NK-92 treated with Interleukin-12 subunit alpha and Interleukin-12 subunit beta, amount 100 ng/mL, for 24 hours (cell line): ENCODE measurements at regions not wholly inside any gene's neighbourhood (a gene's known extent, or its start where the extent isn't known, plus 50 kb on each side); places are given as distances from the start of the nearest gene placed in this dataset.
"Not testable (repeated sequence)": the region's sequence is repeated elsewhere in the genome, so short reads cannot be mapped to it uniquely, and the experiment has no call there.

Source experiments
- DNase-seq: peaks from one replicate; lab custom pipeline; 2025; lab: John Stamatoyannopoulos, UW

DNA sequence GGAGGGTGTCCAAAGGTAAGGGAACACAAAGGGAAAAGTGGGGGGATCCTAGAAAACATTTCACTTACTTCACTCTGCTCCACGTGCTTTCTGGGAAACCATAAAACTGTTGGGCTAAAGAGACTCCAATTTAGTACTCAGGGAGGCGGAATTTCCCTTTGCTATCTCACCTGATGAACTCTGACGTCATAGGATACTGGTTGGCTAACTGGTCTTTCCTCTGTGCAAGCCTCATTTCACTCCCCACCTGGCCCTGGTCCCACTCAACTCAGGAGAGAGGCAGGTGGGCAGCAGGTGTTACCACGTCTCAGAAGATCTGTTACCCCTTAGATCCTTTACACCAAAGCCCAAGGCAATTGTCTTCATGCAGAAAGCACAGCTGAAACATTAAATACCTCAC lies 51.8 kb upstream of the PMAIP1 start:
- no peak for DNase-seq

DNA sequence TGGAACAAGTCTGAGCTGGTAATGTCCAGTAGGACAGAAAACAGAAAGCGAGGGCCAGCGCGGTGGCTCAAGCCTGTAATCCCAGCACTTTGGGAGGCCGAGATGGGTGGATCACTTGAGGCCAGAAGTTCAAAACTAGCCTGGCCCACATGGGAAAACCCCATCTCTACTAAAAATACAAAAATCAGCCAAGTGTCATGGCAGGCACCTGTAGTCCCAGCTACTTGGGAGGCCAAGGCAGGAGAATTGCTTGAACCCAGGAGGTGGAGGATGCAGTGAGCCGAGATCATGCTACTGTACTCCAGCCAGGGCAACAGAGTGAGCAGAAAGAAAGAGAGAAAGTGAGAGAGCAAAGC lies 52.3 kb upstream of the PMAIP1 start:
- DNase-seq = not testable (repeated sequence)

GRCh38 chr18:59846814-59847490 lies 52.8 kb upstream of the PMAIP1 start:
- no peak for DNase-seq

DNA sequence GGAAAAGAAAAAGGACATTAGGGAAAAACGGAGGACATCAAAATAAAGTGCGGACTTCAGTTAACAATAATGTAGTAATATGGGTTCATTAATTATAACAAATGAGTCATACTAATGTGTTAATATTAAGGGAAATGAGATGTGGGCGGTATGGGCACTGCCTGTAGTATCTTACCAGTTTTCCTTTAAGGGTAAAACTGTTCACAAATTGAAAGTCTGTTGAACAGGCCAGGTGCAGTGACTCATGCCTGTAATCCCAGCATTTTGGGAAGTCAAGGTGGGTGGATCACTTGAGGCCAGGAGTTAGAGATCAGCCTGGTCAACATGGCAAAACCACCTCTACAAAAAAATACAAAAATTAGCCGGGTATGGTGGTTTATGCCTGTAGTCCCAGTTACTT lies 56.8 kb upstream of the PMAIP1 start:
- DNase-seq = no peak

- DNase-seq = no peak
These were observed 59.7 kb upstream of the PMAIP1 start for GRCh38 chr18:59839931-59840685.

- no peak for DNase-seq
These were observed 60.5 kb upstream of the PMAIP1 start for GRCh38 chr18:59839246-59839645.

- DNase-seq = no peak
These were observed 62.2 kb upstream of the PMAIP1 start for GRCh38 chr18:59837586-59837985.

- DNase-seq = no peak
These were observed 64.0 kb upstream of the PMAIP1 start for GRCh38 chr18:59835605-59836379.

DNA sequence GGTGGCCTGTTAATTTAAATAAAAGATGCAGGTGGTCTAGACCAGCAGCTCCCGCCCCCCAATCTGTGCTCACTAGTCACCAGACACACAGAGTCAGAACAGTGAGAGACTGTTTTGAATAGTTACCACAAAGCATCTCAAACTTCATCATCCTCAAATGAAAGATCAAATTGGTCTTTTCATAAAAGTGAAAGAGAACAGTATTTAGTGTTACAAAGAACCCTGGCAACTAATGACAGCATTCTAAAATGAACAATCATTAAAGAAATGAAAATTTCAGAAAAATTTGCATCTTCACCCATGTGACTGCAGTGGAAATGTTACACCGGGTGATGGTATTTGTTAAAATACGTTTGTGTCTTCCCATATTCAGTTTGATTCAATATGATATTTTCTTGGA lies 65.5 kb upstream of the PMAIP1 start:
- DNase-seq = no peak

DNA sequence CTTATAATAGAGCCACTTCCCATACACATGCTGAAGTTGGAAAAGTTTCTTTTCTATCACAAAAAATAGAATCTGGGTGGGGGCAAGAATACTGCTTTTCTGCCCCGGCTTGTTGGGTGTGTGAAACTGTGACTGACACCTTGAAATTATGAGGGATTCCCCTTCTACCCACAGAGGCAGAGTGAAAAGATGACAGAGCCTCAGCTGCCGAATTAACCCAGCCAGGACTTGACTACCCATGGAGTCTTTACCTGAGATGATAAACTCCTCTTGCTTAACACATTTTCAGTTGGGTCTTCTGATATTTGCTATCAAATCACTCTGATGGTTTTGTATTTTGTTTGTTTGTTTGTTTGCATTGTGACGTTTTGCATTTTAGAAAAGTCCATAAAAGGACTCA lies 66.0 kb upstream of the PMAIP1 start:
- DNase-seq = no peak

DNA sequence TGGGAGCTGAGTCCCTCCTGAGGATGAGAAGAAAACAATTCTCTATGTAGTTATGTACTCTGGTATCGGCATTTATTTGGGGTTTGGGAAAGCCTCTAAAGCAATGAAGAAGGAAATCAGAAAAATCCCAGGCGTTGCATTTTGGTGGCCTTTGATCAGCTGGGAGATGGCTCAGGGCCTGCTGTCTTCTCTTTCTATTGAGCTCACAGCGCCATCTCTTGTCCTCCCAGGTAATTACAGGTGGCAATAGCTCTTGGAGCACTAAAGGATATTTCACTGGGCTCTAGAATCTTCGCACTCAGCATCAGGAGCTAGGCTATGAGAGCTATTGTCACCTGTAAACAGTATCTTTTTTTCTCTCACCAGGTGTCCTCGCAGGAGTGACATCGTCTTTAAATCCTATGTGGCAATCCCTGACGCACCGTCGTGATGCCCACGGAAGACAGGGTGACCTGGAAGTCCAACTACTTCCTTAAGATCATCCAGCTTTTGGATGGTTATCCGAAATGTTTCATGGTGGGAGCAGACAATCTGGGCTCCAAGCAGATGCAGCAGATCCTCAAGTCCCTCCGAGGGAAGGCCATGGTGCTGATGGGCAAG lies 76.1 kb upstream of the PMAIP1 start:
- peak; percentile 12 for DNase-seq

DNA sequence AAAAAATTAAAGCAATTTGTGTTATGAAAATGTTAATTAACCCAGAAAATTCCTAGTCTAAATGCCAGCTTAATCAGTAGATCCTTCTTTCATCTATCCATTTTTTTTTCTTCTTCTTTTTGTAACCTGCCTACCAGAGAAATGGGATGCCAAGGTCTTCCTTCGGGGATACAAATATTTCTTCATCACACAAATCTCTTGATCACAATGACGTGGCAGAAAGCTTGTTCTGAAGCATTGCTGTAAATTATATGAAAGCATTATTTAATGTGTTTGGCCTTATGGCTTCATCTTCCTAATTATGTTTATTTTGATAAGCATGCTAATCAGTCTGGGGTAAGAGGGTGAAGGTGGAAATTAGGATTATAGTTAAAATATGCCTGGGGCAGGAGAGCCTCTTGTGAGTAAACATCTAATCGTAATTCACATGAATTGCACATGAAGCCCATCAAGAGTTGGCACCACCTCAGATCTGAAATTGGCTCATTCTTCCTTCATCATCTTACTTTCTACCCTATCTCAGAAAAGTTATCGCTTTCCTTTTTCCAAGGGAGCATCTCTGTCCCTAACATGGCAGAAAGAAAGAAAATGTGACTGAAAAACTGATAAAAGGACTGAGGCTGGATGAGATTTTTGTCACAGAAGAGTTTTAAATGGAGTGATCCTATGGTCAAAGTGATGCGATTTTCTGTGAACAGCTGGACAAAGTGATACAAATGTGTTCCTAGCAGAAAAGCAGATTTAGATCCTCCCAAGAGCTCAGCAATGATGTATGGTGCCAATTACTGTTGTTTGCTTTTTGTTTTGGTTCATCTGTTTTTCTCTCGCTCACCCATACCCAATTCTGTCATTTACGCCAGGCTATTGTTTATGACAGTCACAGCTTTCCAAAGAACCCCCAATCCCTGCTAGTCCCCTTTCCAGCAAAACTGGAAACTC lies 76.9 kb upstream of the PMAIP1 start:
- DNase-seq = no peak

DNA sequence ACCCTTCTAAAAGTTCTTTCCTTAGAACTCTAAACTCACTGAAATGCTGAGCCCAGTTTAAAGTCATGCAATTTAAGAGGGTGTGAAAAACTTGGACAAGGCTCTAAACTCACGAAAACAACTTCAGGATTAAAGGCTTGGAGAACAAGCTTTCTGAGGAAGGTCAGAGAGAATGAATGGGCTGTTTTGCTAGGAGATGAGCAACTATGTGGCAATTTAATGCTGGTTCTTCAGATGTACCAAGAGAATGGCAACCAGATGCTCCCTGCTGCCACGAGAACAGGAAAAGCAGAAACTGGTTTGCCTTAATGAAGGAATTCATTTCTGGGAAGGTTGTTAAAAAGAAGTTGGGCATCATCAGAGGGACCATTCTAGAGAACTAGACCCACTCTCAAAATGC lies 77.8 kb upstream of the PMAIP1 start:
- no peak for DNase-seq

GRCh38 chr18:59820663-59821062 lies 79.1 kb upstream of the PMAIP1 start:
- DNase-seq = no peak

DNA sequence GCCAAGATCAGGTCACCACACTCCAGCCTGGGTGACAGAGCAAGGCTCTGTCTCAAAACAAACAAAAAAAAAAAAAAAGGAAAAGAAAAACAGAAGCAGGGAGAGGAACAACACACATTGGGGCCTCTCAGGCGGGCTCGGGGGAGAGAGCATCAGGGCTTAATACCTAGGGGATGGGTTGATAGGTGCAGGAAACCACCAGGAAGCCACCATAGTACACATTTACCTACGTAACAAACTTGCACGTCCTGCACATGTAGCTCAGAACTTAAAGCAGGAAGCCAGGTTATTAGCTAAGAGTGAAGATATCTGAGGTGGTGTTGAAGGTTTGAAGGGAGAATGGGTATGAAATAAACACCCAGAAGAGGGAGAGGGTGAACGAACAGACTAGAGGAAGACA lies 81.0 kb upstream of the PMAIP1 start:
- no peak for DNase-seq

DNA sequence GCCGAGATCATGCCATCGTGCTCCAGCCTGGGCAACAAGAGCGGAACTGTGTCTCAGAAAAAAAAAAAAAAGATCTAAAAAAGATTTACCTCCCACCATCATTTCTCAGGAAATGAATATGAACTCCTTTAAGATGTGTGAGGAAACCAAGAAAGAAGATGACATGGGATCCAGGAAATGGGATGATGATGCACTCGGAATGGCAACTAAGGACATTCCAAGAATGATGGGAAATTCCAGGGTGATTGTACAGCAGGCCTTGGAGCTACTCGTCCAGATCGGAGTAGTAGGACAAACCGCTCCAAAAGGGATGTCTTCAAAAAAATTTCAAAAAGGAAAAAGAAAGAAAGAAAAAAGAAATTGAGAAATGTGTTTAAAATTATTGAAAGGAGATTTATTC lies 84.9 kb upstream of the PMAIP1 start:
- DNase-seq = no peak

DNA sequence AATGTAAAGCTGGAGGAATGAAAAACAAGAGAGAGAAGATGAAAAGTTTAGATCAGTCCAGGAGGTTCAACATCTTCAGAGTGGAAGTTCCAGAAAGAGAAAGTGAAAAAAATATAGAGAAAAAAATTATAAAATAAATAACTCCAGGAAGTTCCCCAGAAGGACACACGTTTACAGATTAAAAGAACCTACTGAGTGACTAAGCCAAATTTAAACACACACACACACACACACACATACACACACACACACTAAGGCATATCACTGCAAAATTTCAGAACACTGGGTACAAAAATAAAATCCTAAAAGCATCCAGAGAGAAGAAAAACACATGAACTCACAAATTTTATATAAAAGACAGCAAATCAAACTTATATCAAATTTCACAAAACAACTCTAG lies 85.9 kb upstream of the PMAIP1 start:
- DNase-seq = no peak

GRCh38 chr18:59810735-59811520 lies 88.9 kb upstream of the PMAIP1 start:
- no peak for DNase-seq

DNA sequence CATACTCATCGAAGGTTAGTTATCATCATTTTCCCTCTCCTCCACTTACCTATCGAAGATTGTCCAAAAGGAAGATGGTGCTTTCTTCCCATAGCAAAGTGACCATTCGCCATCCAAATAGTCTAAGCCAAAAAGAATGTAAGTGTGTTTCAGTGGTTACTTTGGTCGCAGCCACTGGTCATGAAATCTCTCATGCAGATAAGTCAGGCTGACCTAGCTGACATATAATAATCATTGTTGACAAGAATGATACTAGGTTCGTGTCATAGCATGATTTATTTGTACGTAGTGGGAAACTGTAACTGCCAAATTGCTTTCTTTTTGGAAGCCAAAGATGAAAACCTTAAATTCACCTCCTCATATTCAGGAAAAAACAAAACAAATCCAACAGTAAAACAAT lies 89.6 kb upstream of the PMAIP1 start:
- DNase-seq = no peak

DNA sequence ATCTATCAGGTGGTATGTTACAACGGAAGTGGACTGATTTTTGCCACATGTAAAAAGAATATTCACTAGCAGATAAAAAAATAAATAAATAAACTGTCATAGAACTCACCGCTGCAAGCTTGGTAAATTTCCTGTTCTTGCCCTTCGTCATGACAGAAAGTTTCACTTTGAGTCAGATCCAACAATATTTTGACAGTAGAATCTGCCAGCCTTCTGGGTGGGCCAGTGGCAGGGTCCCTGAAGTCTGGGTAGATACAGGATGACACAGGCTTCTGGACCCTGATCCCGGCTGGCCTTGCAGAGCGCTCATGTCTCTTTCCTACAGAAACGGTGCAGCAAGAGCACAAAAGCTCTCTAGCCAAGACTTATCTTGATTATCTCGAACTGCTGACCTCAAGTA lies 97.8 kb upstream of the PMAIP1 start:
- no peak for DNase-seq

GRCh38 chr18:59801576-59801975 lies 98.2 kb upstream of the PMAIP1 start:
- DNase-seq = no peak
